ENCODE measurements at regions not wholly inside any gene's neighbourhood (a gene's known extent, or its start where the extent isn't known, plus 50 kb on each side); places are given as distances from the start of the nearest gene placed in this dataset.
"Not testable (repeated sequence)": the region's sequence is repeated elsewhere in the genome, so short reads cannot be mapped to it uniquely, and the experiment has no call there.

- H3K27me3 ChIP-seq (ENCODE audit: control insufficient read depth, insufficient read depth, low read length): no peaks in the 10 kb centered on the region
- H3K36me3 ChIP-seq (ENCODE audit: control insufficient read depth, insufficient read depth, low read length): no peaks in the 10 kb centered on the region
- no peaks in the 10 kb centered on the region for H3K9me3 ChIP-seq (ENCODE audit: control insufficient read depth, insufficient read depth, low read length)
- no peak overlapping the region for H3K4me3 ChIP-seq (ENCODE audit: low read depth, low read length)
- no peak overlapping the region for H3K9ac ChIP-seq (ENCODE audit: low read depth, low read length)
- H3K27ac ChIP-seq (ENCODE audit: low read depth, low read length): no peak overlapping the region
- peaks cover 5% of the 10 kb centered on the region for H3K4me1 ChIP-seq (ENCODE audit: control insufficient read depth, insufficient read depth, low read length)
Observed at GRCh38 chr11:93032580-93032979, 63.1 kb downstream of the MTNR1B start.

- Histone ChIP-seq H3K9me3 (ENCODE audit: control insufficient read depth, insufficient read depth, low read length) (no peaks in the 10 kb centered on the region), H3K27ac (ENCODE audit: low read depth, low read length) (no peak overlapping the region), H3K4me1 (ENCODE audit: control insufficient read depth, insufficient read depth, low read length) (peaks cover 5% of the 10 kb centered on the region), H3K9ac (ENCODE audit: low read depth, low read length) (no peak overlapping the region), H3K27me3 (ENCODE audit: control insufficient read depth, insufficient read depth, low read length) (no peaks in the 10 kb centered on the region), H3K36me3 (ENCODE audit: control insufficient read depth, insufficient read depth, low read length) (no peaks in the 10 kb centered on the region), H3K4me3 (ENCODE audit: low read depth, low read length) (no peak overlapping the region)
Observed at GRCh38 chr11:93033093-93033492, 63.6 kb downstream of the MTNR1B start.

- no peaks in the 10 kb centered on the region for H3K36me3 ChIP-seq (ENCODE audit: control insufficient read depth, insufficient read depth, low read length)
- no peak overlapping the region for H3K27ac ChIP-seq (ENCODE audit: low read depth, low read length)
- H3K9ac ChIP-seq (ENCODE audit: low read depth, low read length): no peak overlapping the region
- H3K4me3 ChIP-seq (ENCODE audit: low read depth, low read length): no peak overlapping the region
- H3K9me3 ChIP-seq (ENCODE audit: control insufficient read depth, insufficient read depth, low read length): no peaks in the 10 kb centered on the region
- peaks cover 5% of the 10 kb centered on the region for H3K4me1 ChIP-seq (ENCODE audit: control insufficient read depth, insufficient read depth, low read length)
- no peaks in the 10 kb centered on the region for H3K27me3 ChIP-seq (ENCODE audit: control insufficient read depth, insufficient read depth, low read length)
Observed at GRCh38 chr11:93034031-93034722, 64.7 kb downstream of the MTNR1B start.

- Histone ChIP-seq H3K27me3 (ENCODE audit: control insufficient read depth, insufficient read depth, low read length) (no peaks in the 10 kb centered on the region), H3K9me3 (ENCODE audit: control insufficient read depth, insufficient read depth, low read length) (no peaks in the 10 kb centered on the region), H3K9ac (ENCODE audit: low read depth, low read length) (no peak overlapping the region), H3K27ac (ENCODE audit: low read depth, low read length) (no peak overlapping the region), H3K36me3 (ENCODE audit: control insufficient read depth, insufficient read depth, low read length) (no peaks in the 10 kb centered on the region), H3K4me3 (ENCODE audit: low read depth, low read length) (no peak overlapping the region), H3K4me1 (ENCODE audit: control insufficient read depth, insufficient read depth, low read length) (peaks cover 5% of the 10 kb centered on the region)
Observed at GRCh38 chr11:93034723-93035039, 65.2 kb downstream of the MTNR1B start.

GRCh38 chr11:93038521-93038920 lies 69.1 kb downstream of the MTNR1B start:
- Histone ChIP-seq H3K9ac (ENCODE audit: low read depth, low read length) (no peak overlapping the region), H3K4me1 (ENCODE audit: control insufficient read depth, insufficient read depth, low read length) (no peaks in the 10 kb centered on the region), H3K9me3 (ENCODE audit: control insufficient read depth, insufficient read depth, low read length) (peaks cover 15% of the 10 kb centered on the region), H3K4me3 (ENCODE audit: low read depth, low read length) (no peak overlapping the region), H3K27ac (ENCODE audit: low read depth, low read length) (no peak overlapping the region), H3K27me3 (ENCODE audit: control insufficient read depth, insufficient read depth, low read length) (no peaks in the 10 kb centered on the region), H3K36me3 (ENCODE audit: control insufficient read depth, insufficient read depth, low read length) (no peaks in the 10 kb centered on the region)

GRCh38 chr11:93039531-93040240 lies 70.2 kb downstream of the MTNR1B start:
- no peak overlapping the region for H3K27ac ChIP-seq (ENCODE audit: low read depth, low read length)
- H3K27me3 ChIP-seq (ENCODE audit: control insufficient read depth, insufficient read depth, low read length): no peaks in the 10 kb centered on the region
- no peak overlapping the region for H3K9ac ChIP-seq (ENCODE audit: low read depth, low read length)
- H3K9me3 ChIP-seq (ENCODE audit: control insufficient read depth, insufficient read depth, low read length): peaks cover 15% of the 10 kb centered on the region
- H3K4me1 ChIP-seq (ENCODE audit: control insufficient read depth, insufficient read depth, low read length): no peaks in the 10 kb centered on the region
- H3K4me3 ChIP-seq (ENCODE audit: low read depth, low read length): no peak overlapping the region
- no peaks in the 10 kb centered on the region for H3K36me3 ChIP-seq (ENCODE audit: control insufficient read depth, insufficient read depth, low read length)

GRCh38 chr11:93041682-93042081 lies 72.2 kb downstream of the MTNR1B start:
- Histone ChIP-seq H3K4me1 (ENCODE audit: control insufficient read depth, insufficient read depth, low read length) (no peaks in the 10 kb centered on the region), H3K9me3 (ENCODE audit: control insufficient read depth, insufficient read depth, low read length) (peaks cover 15% of the 10 kb centered on the region), H3K9ac (ENCODE audit: low read depth, low read length) (no peak overlapping the region), H3K27me3 (ENCODE audit: control insufficient read depth, insufficient read depth, low read length) (no peaks in the 10 kb centered on the region), H3K4me3 (ENCODE audit: low read depth, low read length) (0 out of 2 replicates have a peak overlapping the region, but pooled peaks have one; percentile 15), H3K27ac (ENCODE audit: low read depth, low read length) (no peak overlapping the region), H3K36me3 (ENCODE audit: control insufficient read depth, insufficient read depth, low read length) (no peaks in the 10 kb centered on the region)

GRCh38 chr11:93043186-93043585 lies 73.7 kb downstream of the MTNR1B start:
- not testable (repeated sequence) for H3K27me3 ChIP-seq (ENCODE audit: control insufficient read depth, insufficient read depth, low read length); H3K27ac ChIP-seq (ENCODE audit: low read depth, low read length); H3K36me3 ChIP-seq (ENCODE audit: control insufficient read depth, insufficient read depth, low read length); H3K4me3 ChIP-seq (ENCODE audit: low read depth, low read length); H3K4me1 ChIP-seq (ENCODE audit: control insufficient read depth, insufficient read depth, low read length); H3K9ac ChIP-seq (ENCODE audit: low read depth, low read length)
- peaks cover 15% of the 10 kb centered on the region for H3K9me3 ChIP-seq (ENCODE audit: control insufficient read depth, insufficient read depth, low read length)

GRCh38 chr11:93049740-93050139 lies 80.3 kb downstream of the MTNR1B start:
- Histone ChIP-seq H3K27me3 (ENCODE audit: control insufficient read depth, insufficient read depth, low read length) (no peaks in the 10 kb centered on the region), H3K9ac (ENCODE audit: low read depth, low read length) (no peak overlapping the region), H3K4me1 (ENCODE audit: control insufficient read depth, insufficient read depth, low read length) (no peaks in the 10 kb centered on the region), H3K4me3 (ENCODE audit: low read depth, low read length) (no peak overlapping the region), H3K36me3 (ENCODE audit: control insufficient read depth, insufficient read depth, low read length) (no peaks in the 10 kb centered on the region), H3K27ac (ENCODE audit: low read depth, low read length) (no peak overlapping the region), H3K9me3 (ENCODE audit: control insufficient read depth, insufficient read depth, low read length) (no peaks in the 10 kb centered on the region)

GRCh38 chr11:93051186-93051585 lies 81.7 kb downstream of the MTNR1B start:
- H3K9ac ChIP-seq (ENCODE audit: low read depth, low read length): no peak overlapping the region
- no peak overlapping the region for H3K27ac ChIP-seq (ENCODE audit: low read depth, low read length)
- H3K9me3 ChIP-seq (ENCODE audit: control insufficient read depth, insufficient read depth, low read length): no peaks in the 10 kb centered on the region
- H3K27me3 ChIP-seq (ENCODE audit: control insufficient read depth, insufficient read depth, low read length): no peaks in the 10 kb centered on the region
- H3K4me3 ChIP-seq (ENCODE audit: low read depth, low read length): no peak overlapping the region
- no peaks in the 10 kb centered on the region for H3K4me1 ChIP-seq (ENCODE audit: control insufficient read depth, insufficient read depth, low read length)
- no peaks in the 10 kb centered on the region for H3K36me3 ChIP-seq (ENCODE audit: control insufficient read depth, insufficient read depth, low read length)

GRCh38 chr11:93053864-93054263 lies 84.4 kb downstream of the MTNR1B start:
- Histone ChIP-seq H3K27ac (ENCODE audit: low read depth, low read length) (no peak overlapping the region), H3K36me3 (ENCODE audit: control insufficient read depth, insufficient read depth, low read length) (no peaks in the 10 kb centered on the region)

More at GRCh38 chr11:93053864-93054263, 84.4 kb downstream of the MTNR1B start:
- no peak overlapping the region for H3K9ac ChIP-seq (ENCODE audit: low read depth, low read length)
- H3K27me3 ChIP-seq (ENCODE audit: control insufficient read depth, insufficient read depth, low read length): no peaks in the 10 kb centered on the region
- no peaks in the 10 kb centered on the region for H3K4me1 ChIP-seq (ENCODE audit: control insufficient read depth, insufficient read depth, low read length)
- H3K4me3 ChIP-seq (ENCODE audit: low read depth, low read length): no peak overlapping the region
- no peaks in the 10 kb centered on the region; the same call in 1 of the 2 replicates for H3K9me3 ChIP-seq (ENCODE audit: control insufficient read depth, insufficient read depth, low read length)
